ENCODE measurements at regions not wholly inside any gene's neighbourhood (a gene's known extent, or its start where the extent isn't known, plus 50 kb on each side); places are given as distances from the start of the nearest gene placed in this dataset.

- TF ChIP-seq CTCF (IDR thresholded peaks at IDR 0.05) = no peak
- no peak for TF ChIP-seq POLR2A (IDR thresholded peaks at IDR 0.05)
Observed at GRCh38 chr4:151524610-151525009, 115.6 kb downstream of the FHIP1A start.
